GM19240 (cell line): ENCODE measurements at regions not wholly inside any gene's neighbourhood (a gene's known extent, or its start where the extent isn't known, plus 50 kb on each side); places are given as distances from the start of the nearest gene placed in this dataset.

Experiments used
- DNase-seq: peaks from one replicate; pipeline ENCODE4 v3.0.0; 2011; ENCODE audit warnings: low spot score; ENCODE audit not compliant: insufficient read length

- no peak for DNase-seq
Measured at GRCh38 chr10:92747066-92747465, 57.3 kb downstream of the HHEX start.

GRCh38 chr10:92747600-92747999 lies 57.8 kb downstream of the HHEX start:
- no peak for DNase-seq

GRCh38 chr10:92750791-92751533 lies 61.2 kb downstream of the HHEX start:
- DNase-seq: no peak

- DNase-seq: no peak
Measured at GRCh38 chr10:92751534-92751811, 61.7 kb downstream of the HHEX start.

GRCh38 chr10:92751827-92752226 lies 62.1 kb downstream of the HHEX start:
- no peak for DNase-seq

GRCh38 chr10:92753865-92754264 lies 64.1 kb downstream of the HHEX start:
- no peak for DNase-seq

GRCh38 chr10:92755725-92756124 lies 66.0 kb downstream of the HHEX start:
- no peak for DNase-seq

- DNase-seq: peak; percentile 50
Measured at GRCh38 chr10:92756201-92757065, 66.7 kb downstream of the HHEX start.

- DNase-seq: peak; percentile 69
Measured at GRCh38 chr10:92757066-92757710, 67.4 kb downstream of the HHEX start.

GRCh38 chr10:92757711-92758104 lies 68.0 kb downstream of the HHEX start:
- no peak for DNase-seq

- no peak for DNase-seq
Measured at GRCh38 chr10:92758594-92758993, 68.8 kb downstream of the HHEX start.

- DNase-seq: no peak
Measured at GRCh38 chr10:92760609-92761008, 70.9 kb downstream of the HHEX start.

- no peak for DNase-seq
Measured at GRCh38 chr10:92761571-92761970, 71.8 kb downstream of the HHEX start.

GRCh38 chr10:92763634-92764155 lies 73.9 kb downstream of the HHEX start:
- no peak for DNase-seq

- DNase-seq: no peak
Measured at GRCh38 chr10:92766451-92766850, 76.7 kb downstream of the HHEX start.

GRCh38 chr10:92768104-92768503 lies 78.3 kb downstream of the HHEX start:
- DNase-seq: no peak

- no peak for DNase-seq
Measured at GRCh38 chr10:92773776-92774175, 74.5 kb upstream of the EXOC6 start.

- no peak for DNase-seq
Measured at GRCh38 chr10:92778091-92778490, 70.2 kb upstream of the EXOC6 start.

GRCh38 chr10:92785118-92785517 lies 63.2 kb upstream of the EXOC6 start:
- DNase-seq: no peak

GRCh38 chr10:92787557-92788152 lies 60.7 kb upstream of the EXOC6 start:
- DNase-seq: no peak

- DNase-seq: no peak
Measured at GRCh38 chr10:92789067-92789466, 59.3 kb upstream of the EXOC6 start.

GRCh38 chr10:92789786-92790185 lies 58.5 kb upstream of the EXOC6 start:
- no peak for DNase-seq
